Body of pancreas (tissue), 4 donors: ENCODE measurements at regions not wholly inside any gene's neighbourhood (a gene's known extent, or its start where the extent isn't known, plus 50 kb on each side); places are given as distances from the start of the nearest gene placed in this dataset.

ENCODE experiments used
- ATAC-seq: fragments of 150-250 bp; one replicate; pipeline ENCODE4 v1.9.1; 2016
- DNase-seq, 4 donors: peaks; one replicate each; pipeline ENCODE4 v3.0.0-alpha.2; 2019
- H3K27ac ChIP-seq, 4 donors: fragments of 200-600 bp; sonication (generic); 1 replicate in 3 of 4; 2 replicates in 1 of 4; pipeline versions ENCODE4 v1.5.1 to v1.6.1; 2016 to 2019; ENCODE audit warnings: mild to moderate bottlenecking in 1 of 4, mixed read lengths in 1 of 4, moderate library complexity in 1 of 4
- H3K27me3 ChIP-seq, 2 donors: fragments of 200-600 bp; sonication (generic); one replicate each; pipeline ENCODE4 v1.6.0; 2016; ENCODE audit warnings: mild to moderate bottlenecking in 1 of 2
- H3K36me3 ChIP-seq, 2 donors: fragments of 200-600 bp; sonication (generic); replicated peaks in 1 of 2; 2 replicates each; pipeline ENCODE4 v1.5.1; 2016; ENCODE audit warnings: low read depth in 2 of 2; ENCODE audit not compliant: insufficient read depth in 1 of 2
- H3K4me1 ChIP-seq: fragments of 200-600 bp; sonication (generic); one replicate; pipeline ENCODE4 v1.6.0; 2016
- H3K4me3 ChIP-seq, 2 donors: fragments of 200-600 bp; sonication (generic); 1 replicate in 1 of 2; 2 replicates in 1 of 2; pipeline ENCODE4 v1.5.1; 2016 to 2019
- H3K9me3 ChIP-seq, 3 donors: fragments of 200-600 bp; sonication (generic); 1 replicate in 2 of 3; 2 replicates in 1 of 3; pipeline ENCODE4 v1.5.1; 2016
- POLR2A ChIP-seq, 3 donors: fragments of 450-650 bp; IDR thresholded peaks; one replicate each; pipeline ENCODE4 v1.6.1; 2016; ENCODE audit warnings: antibody characterized with exemption in 3 of 3, mild to moderate bottlenecking in 2 of 3
- WGBS, 2 donors: methylation state at CpG; one replicate each; pipeline ENCODE4 v1.1.5; 2017; 5-methylcytosine and 5-hydroxymethylcytosine counted together
- intact Hi-C: fragments of 100-400 bp; cut with DNase I; formaldehyde crosslinking; loops from one replicate; pipeline ENCODE4 v1.15.1; 2023
- TF ChIP-seq, protein P1 (sequence below), 7 experiments: fragments of 450-650 bp in 4 of 7; fragments of 200-600 bp in 3 of 7; sonication (generic) in 3 of 7; IDR thresholded peaks; one replicate each; pipeline ENCODE4 v1.5.1; 2016 to 2019; ENCODE audit warnings: antibody characterized with exemption in 7 of 7

DNA sequence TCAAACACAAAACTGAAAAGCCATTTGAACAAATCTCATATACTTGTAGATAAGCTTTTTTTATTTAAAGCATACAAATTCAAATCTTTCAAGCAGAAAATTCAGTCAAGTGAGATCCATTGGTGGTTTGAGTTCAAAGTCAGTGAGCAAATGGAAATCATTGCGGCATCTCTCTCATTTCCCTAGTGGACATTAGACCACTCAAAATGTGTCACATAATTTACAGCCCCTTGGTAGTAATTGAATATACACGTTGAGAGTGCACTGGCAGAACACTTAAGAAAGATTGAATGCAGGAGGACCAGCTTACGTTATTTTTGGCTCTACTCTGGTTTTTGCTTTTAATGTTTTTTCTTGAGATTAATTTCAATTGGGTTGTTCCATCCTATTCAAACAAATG, 633.7 kb downstream of the USP25 start:
- Histone ChIP-seq H3K27me3 (no peaks in the 10 kb centered on the region), H3K4me3 (no peak overlapping the region), H3K36me3 (no peaks in the 10 kb centered on the region), H3K9me3 (no peaks in the 10 kb centered on the region), H3K27ac (no peak overlapping the region), H3K4me1 (no peaks in the 10 kb centered on the region)
- WGBS, 2 donors = 67 to 69% methylated on average over 3 of the region's 3 CpGs
- intact Hi-C loops = no loop called here
- no peak for TF ChIP-seq POLR2A (IDR thresholded peaks at IDR 0.05)
- TF ChIP-seq, protein P1, sequence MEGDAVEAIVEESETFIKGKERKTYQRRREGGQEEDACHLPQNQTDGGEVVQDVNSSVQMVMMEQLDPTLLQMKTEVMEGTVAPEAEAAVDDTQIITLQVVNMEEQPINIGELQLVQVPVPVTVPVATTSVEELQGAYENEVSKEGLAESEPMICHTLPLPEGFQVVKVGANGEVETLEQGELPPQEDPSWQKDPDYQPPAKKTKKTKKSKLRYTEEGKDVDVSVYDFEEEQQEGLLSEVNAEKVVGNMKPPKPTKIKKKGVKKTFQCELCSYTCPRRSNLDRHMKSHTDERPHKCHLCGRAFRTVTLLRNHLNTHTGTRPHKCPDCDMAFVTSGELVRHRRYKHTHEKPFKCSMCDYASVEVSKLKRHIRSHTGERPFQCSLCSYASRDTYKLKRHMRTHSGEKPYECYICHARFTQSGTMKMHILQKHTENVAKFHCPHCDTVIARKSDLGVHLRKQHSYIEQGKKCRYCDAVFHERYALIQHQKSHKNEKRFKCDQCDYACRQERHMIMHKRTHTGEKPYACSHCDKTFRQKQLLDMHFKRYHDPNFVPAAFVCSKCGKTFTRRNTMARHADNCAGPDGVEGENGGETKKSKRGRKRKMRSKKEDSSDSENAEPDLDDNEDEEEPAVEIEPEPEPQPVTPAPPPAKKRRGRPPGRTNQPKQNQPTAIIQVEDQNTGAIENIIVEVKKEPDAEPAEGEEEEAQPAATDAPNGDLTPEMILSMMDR (IDR thresholded peaks at IDR 0.05) = no peak
- DNase-seq (no peak), ATAC-seq (no peak)

DNA sequence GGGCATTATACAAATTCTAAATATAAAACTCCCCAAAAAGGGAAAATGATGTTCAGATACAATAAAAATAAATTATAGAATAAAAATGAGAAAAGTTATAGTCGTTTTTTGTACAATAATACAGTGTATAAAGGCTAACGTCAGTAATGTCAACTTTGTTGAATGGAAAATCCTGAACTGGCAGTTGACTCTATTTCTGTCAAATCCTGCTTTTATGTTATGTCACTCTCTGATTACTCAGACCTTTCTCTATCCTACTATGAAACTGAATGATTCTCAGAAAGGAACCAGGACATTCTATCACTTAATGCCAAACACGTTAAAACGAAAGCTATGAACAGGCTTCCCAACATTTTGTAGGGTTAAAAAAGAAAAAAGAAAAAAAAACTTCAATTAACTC, 636.4 kb downstream of the USP25 start:
- TF ChIP-seq, protein P1 (IDR thresholded peaks at IDR 0.05) = no peak
- no peak for TF ChIP-seq POLR2A (IDR thresholded peaks at IDR 0.05)
- no peaks in the 10 kb centered on the region for H3K4me1 ChIP-seq
- H3K27me3 ChIP-seq = no peaks in the 10 kb centered on the region
- no peak overlapping the region for H3K27ac ChIP-seq
- DNase-seq = no peak
- no peak for ATAC-seq
- H3K36me3 ChIP-seq = no peaks in the 10 kb centered on the region
- no peak overlapping the region for H3K4me3 ChIP-seq
- no peaks in the 10 kb centered on the region for H3K9me3 ChIP-seq
- intact Hi-C loops = no loop called here
- WGBS, 2 donors = 70 to 76% methylated on average over 4 of the region's 4 CpGs

DNA sequence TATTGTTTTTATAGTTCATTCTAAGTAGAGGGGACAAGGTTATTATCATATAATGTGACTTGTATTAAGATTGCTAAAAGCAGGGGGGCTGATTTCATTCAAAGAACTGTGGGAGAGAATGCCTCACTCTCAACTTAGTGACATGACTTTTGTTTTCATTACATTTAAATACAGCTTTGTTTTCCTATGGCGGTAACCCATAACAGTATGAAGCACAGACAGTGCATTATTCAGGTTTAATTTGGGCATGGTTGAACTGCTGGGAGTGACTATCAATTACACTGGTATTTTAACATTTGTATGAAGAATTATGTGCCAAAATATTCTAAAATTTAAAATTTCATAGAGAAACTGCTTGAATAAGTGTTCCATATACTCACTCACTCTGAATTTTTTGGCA, 637.3 kb downstream of the USP25 start:
- Histone ChIP-seq H3K27ac (no peak overlapping the region), H3K27me3 (no peaks in the 10 kb centered on the region), H3K9me3 (no peaks in the 10 kb centered on the region), H3K4me1 (no peaks in the 10 kb centered on the region), H3K36me3 (no peaks in the 10 kb centered on the region), H3K4me3 (no peak overlapping the region)
- 78 to 90% methylated on average over 1 of the region's 1 CpG for WGBS, 2 donors
- intact Hi-C loops = no loop called here
- DNase-seq = no peak
- ATAC-seq = no peak
- TF ChIP-seq, protein P1 (IDR thresholded peaks at IDR 0.05) = no peak
- no peak for TF ChIP-seq POLR2A (IDR thresholded peaks at IDR 0.05)

DNA sequence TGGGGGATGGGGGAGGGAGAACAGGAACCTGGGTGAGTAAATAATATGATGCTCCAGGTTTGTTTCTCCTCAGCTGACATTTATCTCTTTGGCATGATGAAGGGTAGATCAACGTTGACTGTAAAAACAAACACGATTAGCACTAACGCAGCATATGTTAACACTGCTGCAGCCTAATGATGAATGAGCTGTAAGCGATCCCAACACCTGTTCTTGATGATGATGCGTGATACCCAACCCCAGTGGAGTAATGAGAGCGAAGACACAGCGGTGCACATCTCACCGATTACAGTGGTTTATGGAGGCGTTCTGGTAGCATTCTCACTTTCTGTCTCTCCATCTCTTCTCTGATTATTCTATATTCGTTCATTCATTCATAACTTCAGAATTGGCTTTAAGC, 640.4 kb downstream of the USP25 start:
- Histone ChIP-seq H3K9me3 (no peaks in the 10 kb centered on the region), H3K4me1 (no peaks in the 10 kb centered on the region), H3K27ac (no peak overlapping the region), H3K27me3 (no peaks in the 10 kb centered on the region), H3K4me3 (no peak overlapping the region), H3K36me3 (no peaks in the 10 kb centered on the region)
- no peak for TF ChIP-seq POLR2A (IDR thresholded peaks at IDR 0.05)
- TF ChIP-seq, protein P1 (IDR thresholded peaks at IDR 0.05) = no peak
- 66 to 72% methylated on average over 10 of the region's 10 CpGs for WGBS, 2 donors
- DNase-seq (no peak), ATAC-seq (no peak)
- intact Hi-C loops = no loop called here

DNA sequence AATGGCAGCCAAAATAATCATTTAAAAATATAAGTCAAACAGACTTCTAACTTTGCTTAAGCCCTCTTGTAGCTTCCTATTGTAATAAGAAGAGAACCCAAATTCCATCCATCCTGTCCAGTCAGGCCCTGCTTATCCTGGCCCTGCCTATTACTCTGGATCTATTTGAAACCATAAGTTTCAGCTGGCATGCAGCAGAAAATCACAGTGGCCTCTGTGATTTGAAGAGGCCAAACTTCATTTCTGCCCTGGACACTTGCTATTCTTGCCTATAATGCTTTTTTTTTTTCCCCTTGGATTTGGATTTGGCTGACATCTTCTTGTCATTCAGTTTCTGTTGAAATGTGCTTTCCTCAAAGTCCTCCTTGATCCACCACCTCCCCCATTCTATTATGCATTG, 642.8 kb downstream of the USP25 start:
- no peak for ATAC-seq
- no peaks in the 10 kb centered on the region for H3K36me3 ChIP-seq
- no peak for DNase-seq

More for the DNA sequence above, 642.8 kb downstream of the USP25 start:
- Histone ChIP-seq H3K9me3 (no peaks in the 10 kb centered on the region), H3K4me3 (no peak overlapping the region), H3K27me3 (no peaks in the 10 kb centered on the region), H3K4me1 (no peaks in the 10 kb centered on the region), H3K27ac (no peak overlapping the region)
- intact Hi-C loops = no loop called here
- TF ChIP-seq POLR2A (IDR thresholded peaks at IDR 0.05) = no peak
- TF ChIP-seq, protein P1 (IDR thresholded peaks at IDR 0.05) = no peak
